ENCODE measurements at regions not wholly inside any gene's neighbourhood (a gene's known extent, or its start where the extent isn't known, plus 50 kb on each side); places are given as distances from the start of the nearest gene placed in this dataset.
"Not testable (repeated sequence)": the region's sequence is repeated elsewhere in the genome, so short reads cannot be mapped to it uniquely, and the experiment has no call there.

GRCh38 chr20:40274912-40275533 lies 414.0 kb downstream of the MAFB start:
- intact Hi-C loops (cut with DNase I), result loop anchor here in 1 of 10 donors (10.0 kb wide), 1 partner anchor 190 kb away; no protein-coding TSS in a partner anchor
- Histone ChIP-seq H3K27me3 (no peaks in the 10 kb centered on the region), H3K4me3 (no peak overlapping the region), H3K36me3 (no peaks in the 10 kb centered on the region), H3K9me3 (no peaks in the 10 kb centered on the region), H3K4me1 (peaks cover 0 to 37% (median 5%) of the 10 kb centered on the region in 12 donors), H3K27ac (no peak overlapping the region)
- ATAC-seq (no peak), DNase-seq (no peak)
- TF ChIP-seq CTCF (IDR thresholded peaks at IDR 0.05) (no peak), POLR2A (IDR thresholded peaks at IDR 0.05) (no peak)
- WGBS, 4 donors, result 75 to 85% (median 83%) methylated on average over 3 of the region's 3 CpGs

- not testable (repeated sequence) for ATAC-seq, H3K27me3 ChIP-seq, DNase-seq, H3K4me3 ChIP-seq, H3K27ac ChIP-seq, H3K9me3 ChIP-seq, H3K36me3 ChIP-seq, H3K4me1 ChIP-seq
- WGBS, 4 donors, result 79 to 90% (median 86%) methylated on average over 11 of the region's 11 CpGs
- intact Hi-C loops (cut with DNase I), result loop anchor here in 6 of 10 donors (5.0 to 10.0 kb wide), 7 partner anchors 384 to 1004 kb away; partner anchors contain the start of gene MAFB (in 2 of the 6)
Measured at GRCh38 chr20:40269274-40269673, 419.8 kb downstream of the MAFB start.

- H3K4me1 ChIP-seq, result peaks cover 0 to 7% (median 0%) of the 10 kb centered on the region in 12 donors
- H3K27ac ChIP-seq, result no peak overlapping the region
- TF ChIP-seq CTCF (IDR thresholded peaks at IDR 0.05) (no peak), POLR2A (IDR thresholded peaks at IDR 0.05) (no peak)
- WGBS, 4 donors, result 79 to 91% (median 82%) methylated on average over 3 of the region's 3 CpGs
- no peaks in the 10 kb centered on the region for H3K27me3 ChIP-seq
- H3K9me3 ChIP-seq, result no peaks in the 10 kb centered on the region
- H3K36me3 ChIP-seq, result no peaks in the 10 kb centered on the region
- intact Hi-C loops (cut with DNase I), result loop anchor here in 6 of 10 donors (5.0 to 10.0 kb wide), 7 partner anchors 384 to 1004 kb away; partner anchors contain the start of gene MAFB (in 2 of the 6)
- ATAC-seq (no peak), DNase-seq (no peak)
- H3K4me3 ChIP-seq, result no peak overlapping the region
Measured at GRCh38 chr20:40268321-40269075, 420.5 kb downstream of the MAFB start.

- Histone ChIP-seq H3K27ac (peak overlapping the region in 1 of 12 donors; percentile 9), H3K36me3 (no peaks in the 10 kb centered on the region), H3K9me3 (no peaks in the 10 kb centered on the region), H3K4me3 (no peak overlapping the region), H3K4me1 (peaks cover 0 to 25% (median 0%) of the 10 kb centered on the region in 12 donors), H3K27me3 (peaks cover 0 to 3% (median 0%) of the 10 kb centered on the region in 9 donors)
- peak in 1 of 5 donors; percentile 33 for DNase-seq
- no peak for TF ChIP-seq POLR2A (IDR thresholded peaks at IDR 0.05)
- peak in 11 of 12 donors; percentile 20 to 63 (median 41) for TF ChIP-seq CTCF (IDR thresholded peaks at IDR 0.05)
- peak in 2 of 4 donors; percentile 55 to 66 for ATAC-seq
- intact Hi-C loops (cut with DNase I), result loop anchor here (1.0 to 10.0 kb wide), 10 partner anchors 381 to 1001 kb away; partner anchors contain the start of gene MAFB (in 6 of the 10)
- 58 to 67% (median 62%) methylated on average over 6 of the region's 6 CpGs for WGBS, 4 donors
Measured at GRCh38 chr20:40265825-40266533, 423.1 kb downstream of the MAFB start.
